Ovary (tissue), 7 donors: ENCODE measurements at regions not wholly inside any gene's neighbourhood (a gene's known extent, or its start where the extent isn't known, plus 50 kb on each side); places are given as distances from the start of the nearest gene placed in this dataset.

Experiments used
- DNase-seq, 5 donors: peaks; one replicate each; pipeline ENCODE4 v3.0.0-alpha.2; 2019 to 2020
- H3K27ac ChIP-seq, 2 donors: fragments of 200-600 bp; one replicate each; pipeline versions ENCODE4 v1.5.1 to v1.8.0; 2019 to 2022
- H3K27me3 ChIP-seq: fragments of 200-600 bp; one replicate; pipeline ENCODE4 v1.8.0; 2022
- H3K36me3 ChIP-seq: fragments of 200-600 bp; sonication (generic); one replicate; pipeline ENCODE4 v1.5.1; 2019
- H3K4me1 ChIP-seq: one replicate; pipeline ENCODE4 v1.8.1; 2013; ENCODE audit warnings: mild to moderate bottlenecking, moderate library complexity; ENCODE audit not compliant: insufficient read depth
- H3K4me3 ChIP-seq: fragments of 200-600 bp; sonication (generic); one replicate; pipeline ENCODE4 v1.5.1; 2017
- H3K9me3 ChIP-seq, 2 donors: fragments of 200-600 bp in 1 of 2; sonication (generic) in 1 of 2; one replicate each; pipeline versions ENCODE4 v1.5.1 to v1.8.1; 2013 to 2019; ENCODE audit warnings: mild to moderate bottlenecking in 1 of 2, moderate library complexity in 1 of 2
- CTCF ChIP-seq, 3 donors: fragments of 450-650 bp in 2 of 3; fragments of 200-600 bp in 1 of 3; IDR thresholded peaks; one replicate each; pipeline versions ENCODE4 v1.5.1 to v1.8.0; 2016 to 2022; ENCODE audit warnings: antibody characterized with exemption in 3 of 3, mild to moderate bottlenecking in 1 of 3
- EP300 ChIP-seq: sonication (generic); formaldehyde crosslinking; IDR thresholded peaks from one replicate; pipeline ENCODE4 v1.6.1; 2017; ENCODE audit warnings: antibody characterized with exemption
- POLR2A ChIP-seq: fragments of 450-650 bp; IDR thresholded peaks from one replicate; pipeline ENCODE4 v1.6.1; 2017; ENCODE audit warnings: antibody characterized with exemption, mild to moderate bottlenecking, moderate library complexity
- WGBS, 3 donors: extraction: QIAGEN DNeasy Blood & Tissue Kit in 1 of 3; methylation state at CpG; one replicate each; pipeline versions ENCODE4 v1.1.5 to v1.1.7; 2013 to 2017; 5-methylcytosine and 5-hydroxymethylcytosine counted together
- intact Hi-C, 4 donors: fragments of 100-400 bp; cut with DNase I; formaldehyde crosslinking; loops; one replicate each; pipeline versions ENCODE4 v1.11.0 to v1.15.1; 2022 to 2023
- donor health status: DM: no; HTN: no; CAD: no; lungs with moderate emphysema.
- donor health status: DM: no; HTN: no; CAD: no.
- donor health status: Bipolar disorder and iron deficiency.
- donor health status: DM: no; HTN: no; CAD: no.
- donor health status: DM: yes; HTN: yes; CAD: no.

GRCh38 chr1:60374537-60374936 is 301.0 kb upstream of the C1orf87 start:
- no peaks in the 10 kb centered on the region for H3K4me1 ChIP-seq
- H3K36me3 ChIP-seq, result no peaks in the 10 kb centered on the region
- H3K9me3 ChIP-seq, result no peaks in the 10 kb centered on the region
- H3K27ac ChIP-seq, result no peak overlapping the region
- H3K27me3 ChIP-seq, result no peaks in the 10 kb centered on the region
- WGBS, 3 donors, result 33 to 63% (median 35%) methylated on average over 1 of the region's 1 CpG
- TF ChIP-seq POLR2A, result no peak
- no peak for TF ChIP-seq EP300
- no peak for TF ChIP-seq CTCF (IDR thresholded peaks at IDR 0.05)
- intact Hi-C loops, result no loop called here
- H3K4me3 ChIP-seq, result no peak overlapping the region
- DNase-seq, result no peak

GRCh38 chr1:60367532-60367931 is 294.0 kb upstream of the C1orf87 start:
- no peaks in the 10 kb centered on the region for H3K27me3 ChIP-seq
- no peaks in the 10 kb centered on the region for H3K4me1 ChIP-seq
- WGBS, 3 donors, result 23 to 34% (median 26%) methylated on average over 7 of the region's 7 CpGs
- H3K9me3 ChIP-seq, result no peaks in the 10 kb centered on the region
- no peak for DNase-seq
- no peaks in the 10 kb centered on the region for H3K36me3 ChIP-seq
- no peak overlapping the region for H3K27ac ChIP-seq
- no peak for TF ChIP-seq EP300
- TF ChIP-seq CTCF (IDR thresholded peaks at IDR 0.05), result no peak
- TF ChIP-seq POLR2A, result no peak
- intact Hi-C loops, result no loop called here
- no peak overlapping the region for H3K4me3 ChIP-seq

- WGBS, 3 donors, result 43 to 64% (median 60%) methylated on average over 3 of the region's 3 CpGs
- Histone ChIP-seq H3K36me3 (no peaks in the 10 kb centered on the region), H3K4me3 (no peak overlapping the region), H3K9me3 (no peaks in the 10 kb centered on the region), H3K4me1 (no peaks in the 10 kb centered on the region), H3K27ac (no peak overlapping the region), H3K27me3 (no peaks in the 10 kb centered on the region)
- intact Hi-C loops, result no loop called here
- no peak for TF ChIP-seq POLR2A
- no peak for DNase-seq
Observed at GRCh38 chr1:60359431-60359830, 285.9 kb upstream of the C1orf87 start.

GRCh38 chr1:60350531-60350930 is 277.0 kb upstream of the C1orf87 start:
- Histone ChIP-seq H3K9me3 (no peaks in the 10 kb centered on the region), H3K27ac (no peak overlapping the region), H3K27me3 (no peaks in the 10 kb centered on the region), H3K4me3 (no peak overlapping the region), H3K4me1 (no peaks in the 10 kb centered on the region), H3K36me3 (no peaks in the 10 kb centered on the region)
- TF ChIP-seq POLR2A, result no peak
- TF ChIP-seq EP300, result no peak
- no peak for TF ChIP-seq CTCF (IDR thresholded peaks at IDR 0.05)
- no peak for DNase-seq
- intact Hi-C loops, result no loop called here

- Histone ChIP-seq H3K27ac (no peak overlapping the region), H3K4me3 (no peak overlapping the region), H3K9me3 (no peaks in the 10 kb centered on the region), H3K36me3 (no peaks in the 10 kb centered on the region), H3K4me1 (no peaks in the 10 kb centered on the region), H3K27me3 (no peaks in the 10 kb centered on the region)
- intact Hi-C loops, result no loop called here
- WGBS, 3 donors, result 95 to 96% (median 95%) methylated on average over 1 of the region's 1 CpG
- no peak for DNase-seq
- TF ChIP-seq EP300, result no peak
- no peak for TF ChIP-seq POLR2A
- no peak for TF ChIP-seq CTCF (IDR thresholded peaks at IDR 0.05)
Observed at GRCh38 chr1:60348884-60349283, 275.3 kb upstream of the C1orf87 start.
